Dendritic cell treated with granulocyte-macrophage colony-stimulating factor and Interleukin-4, amounts not matched to agents 40 ng/mL and 50 ng/mL, for 4 days (primary cell): ENCODE measurements at regions not wholly inside any gene's neighbourhood (a gene's known extent, or its start where the extent isn't known, plus 50 kb on each side); places are given as distances from the start of the nearest gene placed in this dataset.
"Not testable (repeated sequence)": the region's sequence is repeated elsewhere in the genome, so short reads cannot be mapped to it uniquely, and the experiment has no call there.

Experiments
- H3K27ac Mint-ChIP-seq: one replicate; pipeline ENCODE4 v1.8.0; 2022; ENCODE audit warnings: mild to moderate bottlenecking, mixed read lengths
- H3K27me3 Mint-ChIP-seq: one replicate; pipeline ENCODE4 v1.8.0; 2022; ENCODE audit warnings: mild to moderate bottlenecking, mixed read lengths
- H3K36me3 Mint-ChIP-seq: one replicate; pipeline ENCODE4 v1.8.0; 2022; ENCODE audit warnings: low read depth, mixed read lengths
- H3K4me1 Mint-ChIP-seq: one replicate; pipeline ENCODE4 v1.8.0; 2022; ENCODE audit warnings: low read depth, mixed read lengths
- H3K4me3 Mint-ChIP-seq: one replicate; pipeline ENCODE4 v1.8.0; 2022; ENCODE audit warnings: mild to moderate bottlenecking, moderate library complexity, mixed read lengths
- H3K9me3 Mint-ChIP-seq: one replicate; pipeline ENCODE4 v1.8.0; 2022; ENCODE audit warnings: mixed read lengths
- intact Hi-C: fragments of 100-400 bp; cut with micrococcal nuclease; formaldehyde crosslinking; loops from one replicate; pipeline ENCODE4 v1.15.0; 2022

DNA sequence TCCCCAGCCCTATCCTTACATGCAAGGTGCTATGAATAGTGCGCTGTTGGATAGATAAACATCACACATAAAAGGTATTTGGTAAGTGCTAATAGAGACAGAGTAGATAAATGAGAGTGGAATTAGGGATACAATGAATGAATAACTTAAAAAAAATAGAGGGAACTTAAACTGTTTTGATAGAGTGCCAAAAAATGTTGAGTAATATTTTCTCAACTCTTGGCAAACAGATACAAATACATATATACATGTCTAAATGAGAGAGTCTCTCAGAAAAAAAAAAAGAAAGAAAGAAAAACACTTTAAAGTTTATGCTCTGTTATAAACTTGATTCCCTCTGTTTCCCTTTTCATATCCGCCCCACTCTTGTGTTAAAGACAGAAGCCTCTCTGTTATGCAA, 667.4 kb downstream of the ROBO2 start:
- H3K27ac Mint-ChIP-seq = no peak overlapping the region
- no peaks in the 10 kb centered on the region for H3K9me3 Mint-ChIP-seq
- H3K27me3 Mint-ChIP-seq = no peaks in the 10 kb centered on the region
- H3K4me3 Mint-ChIP-seq = no peak overlapping the region
- intact Hi-C loops = no loop called here
- H3K36me3 Mint-ChIP-seq = no peaks in the 10 kb centered on the region
- H3K4me1 Mint-ChIP-seq = no peaks in the 10 kb centered on the region

DNA sequence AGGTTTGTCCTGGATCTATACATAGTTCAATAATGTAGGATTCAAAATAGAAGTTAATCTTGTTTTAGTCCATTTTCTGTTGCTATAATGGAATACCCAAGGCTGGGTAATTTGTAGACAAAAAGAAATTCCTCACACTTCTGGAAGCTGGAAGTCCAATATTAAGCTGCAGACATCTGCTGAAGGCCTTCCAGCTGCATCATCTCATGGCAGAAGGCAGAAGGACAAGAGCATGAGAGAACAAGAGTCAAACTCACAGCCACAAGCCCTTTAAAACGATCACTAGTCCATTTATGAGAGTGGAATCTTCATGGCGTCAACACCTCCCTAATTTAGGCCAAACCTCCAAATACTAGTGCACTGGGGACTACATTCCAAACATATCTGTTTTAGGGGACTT, 669.3 kb downstream of the ROBO2 start:
- H3K9me3 Mint-ChIP-seq = no peaks in the 10 kb centered on the region

DNA sequence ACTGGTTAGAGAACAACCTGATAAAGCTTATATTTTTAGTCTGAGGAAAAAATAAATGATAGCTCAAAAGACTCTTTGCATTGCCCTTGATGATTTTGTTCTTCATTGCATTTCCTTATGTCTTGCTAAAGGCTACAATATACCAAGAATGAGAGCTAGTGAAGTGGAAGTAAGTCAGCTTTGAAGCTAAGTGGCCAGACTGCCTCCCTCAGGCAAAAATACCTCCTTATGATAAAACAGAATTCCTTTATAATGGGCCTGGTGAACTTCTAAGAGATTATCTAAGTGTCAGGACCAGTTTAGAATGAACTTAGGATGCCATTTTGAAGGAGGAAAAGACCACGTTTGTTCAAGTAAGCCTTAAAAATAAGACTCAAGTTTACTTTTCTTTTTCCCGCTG, 678.4 kb downstream of the ROBO2 start:
- no peaks in the 10 kb centered on the region for H3K4me1 Mint-ChIP-seq
- H3K27me3 Mint-ChIP-seq = no peaks in the 10 kb centered on the region
- no peaks in the 10 kb centered on the region for H3K36me3 Mint-ChIP-seq
- peaks cover 4% of the 10 kb centered on the region for H3K9me3 Mint-ChIP-seq
- H3K27ac Mint-ChIP-seq = no peak overlapping the region
- intact Hi-C loops = no loop called here
- H3K4me3 Mint-ChIP-seq = no peak overlapping the region

More for the DNA sequence above, 669.3 kb downstream of the ROBO2 start:
- no peaks in the 10 kb centered on the region for H3K4me1 Mint-ChIP-seq
- H3K27ac Mint-ChIP-seq = no peak overlapping the region
- H3K36me3 Mint-ChIP-seq = no peaks in the 10 kb centered on the region
- H3K27me3 Mint-ChIP-seq = no peaks in the 10 kb centered on the region
- intact Hi-C loops = no loop called here
- no peak overlapping the region for H3K4me3 Mint-ChIP-seq

DNA sequence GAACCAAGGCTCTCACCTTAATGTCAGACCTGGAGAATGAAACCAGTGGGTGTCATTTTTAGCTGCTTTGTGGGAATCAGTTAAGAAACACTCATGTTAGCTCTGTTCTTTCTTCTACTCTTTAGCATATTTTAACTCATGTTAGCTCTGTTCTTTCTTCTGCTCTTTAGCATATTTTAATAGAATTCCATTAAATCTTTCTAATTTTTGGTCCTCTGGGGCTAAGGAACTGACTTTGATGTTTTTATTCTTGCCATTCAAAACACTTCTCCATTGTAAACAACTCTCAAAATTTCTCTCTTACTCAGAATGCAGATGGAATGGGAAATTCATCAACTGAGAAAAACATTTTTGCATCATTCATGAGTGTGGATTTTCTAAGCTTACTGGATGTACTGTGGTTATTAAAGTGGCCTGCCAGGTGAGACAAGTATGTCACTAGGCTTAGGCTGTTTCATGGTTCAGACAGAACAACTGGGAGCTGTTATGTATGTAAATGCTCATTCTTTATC, 680.6 kb downstream of the ROBO2 start:
- Mint-ChIP-seq H3K4me1 (no peaks in the 10 kb centered on the region), H3K27me3 (no peaks in the 10 kb centered on the region), H3K36me3 (no peaks in the 10 kb centered on the region), H3K4me3 (no peak overlapping the region), H3K9me3 (peaks cover 5% of the 10 kb centered on the region), H3K27ac (no peak overlapping the region)
- intact Hi-C loops = no loop called here

DNA sequence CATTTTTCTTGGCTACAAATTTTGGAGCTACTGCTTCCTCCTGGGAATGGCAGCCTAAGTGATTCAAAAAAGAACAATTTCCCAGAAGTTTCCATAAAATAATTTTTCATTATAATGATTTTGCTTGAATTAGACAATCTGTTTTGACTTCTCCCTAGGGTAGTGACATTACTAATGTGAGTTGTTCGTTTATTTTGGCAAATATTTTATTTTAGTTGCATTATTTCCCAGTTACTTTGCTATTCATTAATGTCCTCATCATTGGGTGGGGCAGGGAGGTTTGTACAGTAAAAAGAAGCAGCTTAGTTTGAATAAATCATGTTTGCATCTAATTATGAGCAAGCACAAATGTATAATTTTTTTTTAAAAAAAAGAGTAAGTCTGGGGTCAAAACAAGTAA, 686.6 kb downstream of the ROBO2 start:
- Mint-ChIP-seq H3K9me3 (peaks cover 14% of the 10 kb centered on the region), H3K4me3 (no peak overlapping the region), H3K27me3 (no peaks in the 10 kb centered on the region), H3K36me3 (no peaks in the 10 kb centered on the region), H3K4me1 (no peaks in the 10 kb centered on the region), H3K27ac (no peak overlapping the region)
- intact Hi-C loops = no loop called here

DNA sequence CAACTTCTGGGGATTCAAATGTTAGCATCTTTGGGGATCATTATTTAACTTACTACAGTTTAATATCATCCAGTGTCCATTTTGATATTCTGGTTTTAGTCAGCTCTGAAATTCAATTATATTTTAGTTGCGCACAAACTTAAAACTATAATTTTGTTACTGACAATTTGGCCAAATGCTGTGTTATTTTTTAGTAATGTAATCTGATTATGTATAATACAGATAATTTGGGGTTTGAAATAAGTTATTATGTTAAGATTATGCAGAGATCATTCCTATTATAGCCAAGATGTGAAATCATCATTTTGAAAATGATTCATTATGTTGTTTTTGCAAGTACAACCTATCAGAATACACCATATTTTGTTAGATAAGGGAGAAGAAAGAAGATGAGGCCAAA, 706.1 kb downstream of the ROBO2 start:
- Mint-ChIP-seq H3K4me3 (no peak overlapping the region), H3K27me3 (no peaks in the 10 kb centered on the region), H3K27ac (no peak overlapping the region), H3K4me1 (no peaks in the 10 kb centered on the region), H3K9me3 (no peaks in the 10 kb centered on the region), H3K36me3 (no peaks in the 10 kb centered on the region)
- intact Hi-C loops = no loop called here

- H3K9me3 Mint-ChIP-seq = no peaks in the 10 kb centered on the region
- H3K27me3 Mint-ChIP-seq = no peaks in the 10 kb centered on the region
- no peak overlapping the region for H3K4me3 Mint-ChIP-seq
- intact Hi-C loops = no loop called here
- no peaks in the 10 kb centered on the region for H3K4me1 Mint-ChIP-seq
- no peak overlapping the region for H3K27ac Mint-ChIP-seq
- no peaks in the 10 kb centered on the region for H3K36me3 Mint-ChIP-seq
These were observed 707.0 kb downstream of the ROBO2 start for GRCh38 chr3:77746892-77747291.

- intact Hi-C loops, H3K27ac Mint-ChIP-seq, H3K4me3 Mint-ChIP-seq, H3K27me3 Mint-ChIP-seq, H3K36me3 Mint-ChIP-seq, H3K4me1 Mint-ChIP-seq: not testable (repeated sequence)
- H3K9me3 Mint-ChIP-seq = peaks cover 37% of the 10 kb centered on the region
These were observed 716.6 kb downstream of the ROBO2 start for GRCh38 chr3:77756397-77756975.

- no peaks in the 10 kb centered on the region for H3K4me1 Mint-ChIP-seq
- no peaks in the 10 kb centered on the region for H3K27me3 Mint-ChIP-seq
- no peak overlapping the region for H3K27ac Mint-ChIP-seq
- intact Hi-C loops = no loop called here
- H3K9me3 Mint-ChIP-seq = peaks cover 32% of the 10 kb centered on the region
- H3K36me3 Mint-ChIP-seq = no peaks in the 10 kb centered on the region
- H3K4me3 Mint-ChIP-seq = no peak overlapping the region
These were observed 732.6 kb downstream of the ROBO2 start for GRCh38 chr3:77772459-77772858.

DNA sequence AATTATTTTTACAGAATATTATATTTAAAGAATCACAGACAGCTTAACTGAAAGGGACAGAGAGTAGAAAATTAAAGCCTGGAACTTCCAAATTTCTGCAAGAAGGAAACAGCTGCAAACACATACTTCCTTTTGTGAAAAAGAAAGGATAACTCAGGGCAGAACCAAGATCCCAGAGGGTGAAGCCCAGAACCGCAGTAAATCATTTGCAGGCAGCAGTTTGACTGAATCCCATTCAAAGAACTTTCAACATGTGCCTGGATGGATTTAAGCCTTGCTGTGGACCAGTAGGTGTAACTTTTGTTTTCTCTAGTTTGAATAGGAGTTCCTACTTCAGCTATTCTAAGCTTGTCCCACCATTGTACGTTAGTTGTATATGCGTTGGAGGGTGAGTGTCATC, 733.2 kb downstream of the ROBO2 start:
- intact Hi-C loops = no loop called here
- Mint-ChIP-seq H3K4me3 (no peak overlapping the region), H3K4me1 (no peaks in the 10 kb centered on the region), H3K36me3 (no peaks in the 10 kb centered on the region), H3K27ac (no peak overlapping the region), H3K9me3 (peaks cover 32% of the 10 kb centered on the region), H3K27me3 (no peaks in the 10 kb centered on the region)

DNA sequence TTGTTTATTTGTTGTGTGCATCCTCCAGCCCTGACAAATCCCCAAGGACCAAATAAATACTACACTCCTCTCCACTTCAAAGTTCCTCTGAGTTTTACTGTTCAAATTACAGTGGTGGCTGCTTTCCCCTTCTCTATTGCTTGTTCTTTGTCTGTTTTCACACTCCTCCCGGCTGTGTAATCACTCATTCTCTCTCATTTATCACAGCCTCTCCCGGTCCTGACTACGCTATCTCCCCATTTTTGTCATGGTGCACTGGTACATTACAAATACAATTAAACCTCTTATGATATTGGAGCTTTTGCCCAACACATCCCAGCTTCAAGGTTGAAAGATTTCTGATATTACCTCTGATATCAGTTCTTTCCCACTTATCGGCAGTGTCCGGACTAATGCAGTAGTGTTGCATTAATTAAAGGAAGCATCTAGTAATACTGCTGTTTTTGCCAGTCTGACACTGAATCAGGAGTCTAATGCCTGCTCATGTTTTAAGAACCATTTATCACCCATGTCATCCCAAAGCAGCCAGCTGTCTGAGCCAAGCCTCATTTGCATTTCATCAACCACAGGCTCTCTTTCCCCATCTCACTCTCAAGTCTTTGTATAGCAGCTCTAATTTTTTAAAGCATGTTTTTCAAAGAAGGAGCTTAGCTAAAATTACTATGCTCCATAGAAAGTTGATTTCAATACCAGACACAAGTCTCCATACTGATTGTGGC, 740.5 kb downstream of the ROBO2 start:
- H3K9me3 Mint-ChIP-seq = no peaks in the 10 kb centered on the region
- no peaks in the 10 kb centered on the region for H3K4me1 Mint-ChIP-seq
- intact Hi-C loops = no loop called here
- no peaks in the 10 kb centered on the region for H3K36me3 Mint-ChIP-seq
- no peaks in the 10 kb centered on the region for H3K27me3 Mint-ChIP-seq
- no peak overlapping the region for H3K27ac Mint-ChIP-seq
- H3K4me3 Mint-ChIP-seq = no peak overlapping the region

DNA sequence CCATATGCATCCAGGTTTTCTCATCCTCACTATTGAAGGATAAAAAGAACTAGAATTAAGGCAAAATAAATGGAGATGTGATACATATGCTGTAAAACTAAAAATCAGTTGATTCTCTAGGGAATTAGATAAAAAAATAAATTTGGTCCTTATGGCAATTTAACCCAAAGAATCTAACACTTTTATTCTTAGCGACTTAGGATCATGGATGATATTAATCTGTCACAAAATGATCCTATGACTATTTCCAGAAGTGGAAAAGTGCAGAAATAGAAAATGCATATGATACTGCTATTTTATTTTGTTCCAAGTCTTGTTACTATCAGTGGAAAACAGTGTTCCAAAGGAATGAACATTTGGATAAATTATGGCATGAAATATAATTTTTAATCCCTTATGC, 746.3 kb downstream of the ROBO2 start:
- intact Hi-C loops = no loop called here
- Mint-ChIP-seq H3K27ac (no peak overlapping the region), H3K4me3 (no peak overlapping the region), H3K36me3 (no peaks in the 10 kb centered on the region), H3K9me3 (no peaks in the 10 kb centered on the region), H3K4me1 (no peaks in the 10 kb centered on the region), H3K27me3 (no peaks in the 10 kb centered on the region)

DNA sequence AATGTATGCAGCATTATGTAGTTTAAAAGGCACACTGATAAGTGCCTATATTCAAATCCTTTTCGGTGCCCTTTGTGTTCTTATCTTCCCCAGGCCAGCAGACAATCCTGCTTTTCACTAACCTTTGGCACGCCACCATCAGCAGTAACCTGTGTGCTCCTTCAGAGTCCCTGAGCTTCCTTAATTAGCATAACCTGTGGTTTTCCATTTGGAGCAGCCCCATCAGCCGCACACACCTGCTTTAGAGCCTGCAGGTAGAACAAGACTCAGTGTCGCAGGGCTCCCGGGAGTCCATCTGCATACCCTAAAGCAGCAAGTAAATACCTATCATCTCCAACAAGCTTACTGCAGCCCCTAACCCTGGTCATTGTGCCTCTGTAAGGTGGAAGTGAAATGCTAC, 755.1 kb downstream of the ROBO2 start:
- Mint-ChIP-seq H3K27ac (no peak overlapping the region), H3K27me3 (no peaks in the 10 kb centered on the region), H3K9me3 (no peaks in the 10 kb centered on the region), H3K36me3 (no peaks in the 10 kb centered on the region), H3K4me3 (no peak overlapping the region), H3K4me1 (no peaks in the 10 kb centered on the region)
- intact Hi-C loops = no loop called here

- Mint-ChIP-seq H3K27me3 (no peaks in the 10 kb centered on the region), H3K36me3 (no peaks in the 10 kb centered on the region), H3K27ac (no peak overlapping the region), H3K9me3 (no peaks in the 10 kb centered on the region), H3K4me3 (no peak overlapping the region), H3K4me1 (no peaks in the 10 kb centered on the region)
- intact Hi-C loops = no loop called here
These were observed 759.4 kb downstream of the ROBO2 start for GRCh38 chr3:77799278-77799677.

GRCh38 chr3:77800893-77801292, 761.0 kb downstream of the ROBO2 start:
- no peaks in the 10 kb centered on the region for H3K9me3 Mint-ChIP-seq
- H3K4me3 Mint-ChIP-seq = no peak overlapping the region
- no peaks in the 10 kb centered on the region for H3K4me1 Mint-ChIP-seq
- intact Hi-C loops = no loop called here
- H3K27me3 Mint-ChIP-seq = no peaks in the 10 kb centered on the region
- H3K27ac Mint-ChIP-seq = no peak overlapping the region
- H3K36me3 Mint-ChIP-seq = no peaks in the 10 kb centered on the region
